Fibroblast of the aortic adventitia (primary cell): ENCODE measurements at regions not wholly inside any gene's neighbourhood (a gene's known extent, or its start where the extent isn't known, plus 50 kb on each side); places are given as distances from the start of the nearest gene placed in this dataset.

Experiments
- DNase-seq: peaks from one replicate; pipeline ENCODE4 v3.0.0-alpha.2; 2010; ENCODE audit warnings: low read depth
- H3K4me3 ChIP-seq: 2 replicates; pipeline ENCODE4 v1.5.1; 2011; ENCODE audit warnings: low read depth, mild to moderate bottlenecking, control low read depth, low read length, moderate library complexity
- TF ChIP-seq, protein P1 (sequence below): IDR thresholded peaks from 2 replicates; pipeline ENCODE4 v1.5.1; 2011; ENCODE audit warnings: mild to moderate bottlenecking, low read length, control low read depth, inconsistent platforms; ENCODE audit not compliant: insufficient read depth

DNA sequence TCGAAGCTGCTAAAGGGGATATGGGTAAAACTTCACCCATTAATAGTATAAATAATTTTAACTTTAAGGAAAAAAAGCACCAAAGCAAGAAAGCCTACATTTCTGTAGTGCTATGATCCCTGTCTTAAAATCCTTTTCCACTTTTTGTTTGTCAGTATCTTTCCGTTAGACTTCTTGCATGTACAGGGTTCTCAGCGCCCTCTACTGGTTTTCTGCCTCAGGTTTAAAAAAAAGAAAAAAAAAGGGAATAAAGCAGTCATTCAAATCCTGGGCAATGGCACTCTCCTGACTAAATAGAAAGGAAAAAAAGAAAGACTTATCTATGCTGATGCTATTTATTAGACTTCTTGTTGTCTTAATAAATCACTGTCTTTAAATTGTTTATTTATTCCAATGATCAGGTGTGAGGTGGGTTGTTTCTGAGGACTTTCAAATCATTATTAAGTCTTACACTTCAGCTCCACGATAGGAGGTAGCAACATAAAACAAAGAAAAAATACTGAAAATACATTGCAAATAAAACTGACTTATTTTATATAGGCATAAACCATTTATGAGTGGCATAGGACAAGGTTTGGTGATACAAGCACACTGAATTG is 475.4 kb upstream of the NR5A2 start:
- DNase-seq: peak; percentile 88
- TF ChIP-seq, protein P1, sequence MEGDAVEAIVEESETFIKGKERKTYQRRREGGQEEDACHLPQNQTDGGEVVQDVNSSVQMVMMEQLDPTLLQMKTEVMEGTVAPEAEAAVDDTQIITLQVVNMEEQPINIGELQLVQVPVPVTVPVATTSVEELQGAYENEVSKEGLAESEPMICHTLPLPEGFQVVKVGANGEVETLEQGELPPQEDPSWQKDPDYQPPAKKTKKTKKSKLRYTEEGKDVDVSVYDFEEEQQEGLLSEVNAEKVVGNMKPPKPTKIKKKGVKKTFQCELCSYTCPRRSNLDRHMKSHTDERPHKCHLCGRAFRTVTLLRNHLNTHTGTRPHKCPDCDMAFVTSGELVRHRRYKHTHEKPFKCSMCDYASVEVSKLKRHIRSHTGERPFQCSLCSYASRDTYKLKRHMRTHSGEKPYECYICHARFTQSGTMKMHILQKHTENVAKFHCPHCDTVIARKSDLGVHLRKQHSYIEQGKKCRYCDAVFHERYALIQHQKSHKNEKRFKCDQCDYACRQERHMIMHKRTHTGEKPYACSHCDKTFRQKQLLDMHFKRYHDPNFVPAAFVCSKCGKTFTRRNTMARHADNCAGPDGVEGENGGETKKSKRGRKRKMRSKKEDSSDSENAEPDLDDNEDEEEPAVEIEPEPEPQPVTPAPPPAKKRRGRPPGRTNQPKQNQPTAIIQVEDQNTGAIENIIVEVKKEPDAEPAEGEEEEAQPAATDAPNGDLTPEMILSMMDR: peak; percentile 83
- no peak overlapping the region for H3K4me3 ChIP-seq

DNA sequence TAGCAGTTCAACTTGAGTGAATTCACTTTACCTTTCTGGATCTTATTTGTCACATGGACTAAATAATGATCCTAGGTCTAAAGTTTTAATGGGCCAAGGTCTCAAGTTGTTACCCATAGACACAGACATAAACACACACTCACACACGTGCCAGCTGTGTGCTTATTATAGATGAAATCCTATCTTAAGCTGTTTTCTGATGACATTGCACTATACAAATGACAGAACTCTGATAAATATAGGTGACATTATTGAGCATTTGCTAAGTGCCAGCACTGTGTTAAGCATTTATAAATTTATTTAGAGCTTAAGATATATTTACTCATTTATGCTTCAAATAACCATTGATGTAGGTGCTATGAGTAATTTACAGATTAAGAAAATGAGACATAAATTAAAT is 474.4 kb upstream of the NR5A2 start:
- H3K4me3 ChIP-seq: no peak overlapping the region
- DNase-seq: no peak
- TF ChIP-seq, protein P1: no peak

DNA sequence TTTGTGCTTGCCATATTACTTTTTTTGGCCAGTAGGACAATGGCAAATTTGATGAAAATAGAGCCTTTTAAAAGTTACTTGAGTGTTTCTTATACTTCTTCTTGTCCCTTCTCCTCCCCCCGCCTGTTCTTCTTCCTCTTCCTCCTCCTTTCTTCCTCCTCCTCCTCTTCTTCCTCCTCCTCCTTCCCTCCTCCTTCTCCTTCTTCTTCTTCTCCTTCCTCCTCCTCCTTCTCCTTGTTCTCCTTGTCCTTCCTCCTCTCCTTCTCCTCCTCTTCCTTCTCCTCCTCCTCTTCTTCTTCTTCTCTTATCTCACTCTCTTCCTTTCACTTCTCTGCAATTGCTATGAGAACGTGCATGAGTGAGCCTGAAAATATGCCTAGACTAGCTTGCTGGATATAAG is 466.2 kb upstream of the NR5A2 start:
- no peak overlapping the region for H3K4me3 ChIP-seq
- TF ChIP-seq, protein P1: no peak
- no peak for DNase-seq

DNA sequence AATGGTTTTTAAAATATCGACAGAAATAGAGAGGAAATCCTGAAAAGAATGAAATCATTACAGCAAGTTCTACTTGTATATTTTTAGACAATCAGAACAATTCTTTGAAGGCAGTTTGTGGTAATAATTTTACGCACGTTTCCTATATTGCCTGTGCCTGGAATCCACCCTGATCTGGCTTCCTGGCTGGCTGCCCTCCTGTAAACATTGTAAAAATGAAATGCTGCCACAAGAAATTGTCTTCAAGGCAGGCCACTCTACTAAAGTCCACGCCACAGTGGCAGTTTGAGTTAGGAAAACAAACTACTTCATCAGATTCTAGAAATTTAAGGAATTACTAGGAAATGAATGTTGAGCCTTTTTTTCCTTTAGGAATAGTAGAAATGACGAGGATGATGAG is 454.5 kb upstream of the NR5A2 start:
- H3K4me3 ChIP-seq: no peak overlapping the region
- no peak for DNase-seq
- TF ChIP-seq, protein P1: no peak

DNA sequence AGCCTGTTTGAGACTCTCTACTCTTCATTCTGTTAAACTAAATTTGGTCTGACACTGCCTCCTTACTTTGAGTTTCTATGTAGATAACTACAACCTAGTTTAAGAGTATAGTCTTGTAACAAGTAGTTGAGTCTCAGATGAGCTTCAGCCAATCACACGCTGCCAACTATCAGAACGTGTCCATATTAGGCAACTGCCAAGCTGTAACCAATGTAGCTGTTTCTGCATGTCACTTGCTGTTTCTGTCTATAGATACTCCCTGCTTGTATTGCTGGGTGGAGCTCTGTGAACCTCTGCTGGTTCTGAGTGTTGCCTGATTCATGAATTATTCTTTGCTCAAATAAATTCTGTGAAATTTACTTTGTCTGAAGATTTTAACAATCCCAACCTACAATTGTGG is 452.6 kb upstream of the NR5A2 start:
- TF ChIP-seq, protein P1: no peak
- no peak for DNase-seq
- no peak overlapping the region for H3K4me3 ChIP-seq

DNA sequence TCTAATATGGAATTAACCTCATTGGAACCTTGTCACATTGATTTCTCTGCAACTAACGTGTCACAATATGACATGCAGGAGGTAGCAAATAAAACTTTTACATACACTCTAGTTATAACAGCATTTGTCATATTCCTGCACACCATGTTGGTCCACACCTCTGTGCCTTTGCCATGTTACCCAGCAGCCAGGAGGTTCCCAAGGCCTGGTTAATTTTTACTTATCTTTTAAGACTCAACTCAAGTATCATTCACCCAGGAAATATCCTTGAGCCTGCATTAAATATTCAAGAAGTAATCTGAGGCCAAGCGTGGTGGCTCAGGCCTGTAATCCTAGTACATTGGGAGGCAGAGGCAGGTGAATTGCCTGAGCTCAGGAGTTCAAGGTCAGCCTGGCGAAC is 447.2 kb upstream of the NR5A2 start:
- TF ChIP-seq, protein P1: no peak
- DNase-seq: no peak
- no peak overlapping the region for H3K4me3 ChIP-seq

DNA sequence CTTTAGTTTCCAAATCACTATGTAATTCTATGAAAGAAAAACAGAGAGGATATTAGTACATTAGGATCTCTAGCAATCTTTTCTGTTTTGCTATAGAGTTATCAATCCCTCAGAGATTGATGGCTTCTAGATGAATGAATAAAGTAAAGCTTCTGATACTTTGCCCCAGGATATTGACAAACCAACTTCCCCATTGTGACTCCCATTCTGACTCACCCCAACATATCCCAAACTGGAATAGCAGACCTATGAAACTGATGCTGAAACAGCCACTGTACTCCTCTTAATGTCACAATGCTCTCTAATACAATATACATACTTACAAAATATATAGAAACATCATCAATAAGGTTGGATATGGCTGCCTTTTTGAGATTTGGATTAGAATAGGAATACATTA is 442.1 kb upstream of the NR5A2 start:
- TF ChIP-seq, protein P1: no peak
- DNase-seq: no peak
- H3K4me3 ChIP-seq: no peak overlapping the region
